Astrocyte of the cerebellum (primary cell): ENCODE measurements at regions not wholly inside any gene's neighbourhood (a gene's known extent, or its start where the extent isn't known, plus 50 kb on each side); places are given as distances from the start of the nearest gene placed in this dataset.
"Not testable (repeated sequence)": the region's sequence is repeated elsewhere in the genome, so short reads cannot be mapped to it uniquely, and the experiment has no call there.

Experiments used
- DNase-seq: peaks from one replicate; pipeline ENCODE4 v3.0.0-alpha.2; 2011; ENCODE audit warnings: low read depth
- H3K4me3 ChIP-seq: 2 replicates; pipeline ENCODE4 v1.5.1; 2011; ENCODE audit warnings: mild to moderate bottlenecking, low read depth, low read length, moderate library complexity
- in situ Hi-C: cut with HindIII; loops from 2 replicates; pipeline ENCODE4 v1.10.0; 2017; ENCODE audit warnings: low sequenced_read_pairs
- TF ChIP-seq, protein P1 (sequence below): IDR thresholded peaks from 2 replicates; pipeline ENCODE4 v1.5.1; 2012; ENCODE audit warnings: low read length, low read depth, moderate library complexity, mild to moderate bottlenecking; ENCODE audit errors: missing control alignments

GRCh38 chr17:30641428-30641827 is 164.2 kb downstream of the GOSR1 start:
- H3K4me3 ChIP-seq, in situ Hi-C loops, DNase-seq: not testable (repeated sequence)

- DNase-seq, in situ Hi-C loops, H3K4me3 ChIP-seq: not testable (repeated sequence)
These were observed 162.2 kb downstream of the GOSR1 start for GRCh38 chr17:30639391-30639790.

GRCh38 chr17:30638968-30639367 is 161.8 kb downstream of the GOSR1 start:
- DNase-seq, in situ Hi-C loops, H3K4me3 ChIP-seq: not testable (repeated sequence)

- DNase-seq, in situ Hi-C loops: not testable (repeated sequence)
These were observed 154.4 kb downstream of the GOSR1 start for GRCh38 chr17:30631651-30632050.

GRCh38 chr17:30625380-30625779 is 148.2 kb downstream of the GOSR1 start:
- DNase-seq, in situ Hi-C loops, H3K4me3 ChIP-seq: not testable (repeated sequence)

More at GRCh38 chr17:30631651-30632050, 154.4 kb downstream of the GOSR1 start:
- not testable (repeated sequence) for H3K4me3 ChIP-seq

DNA sequence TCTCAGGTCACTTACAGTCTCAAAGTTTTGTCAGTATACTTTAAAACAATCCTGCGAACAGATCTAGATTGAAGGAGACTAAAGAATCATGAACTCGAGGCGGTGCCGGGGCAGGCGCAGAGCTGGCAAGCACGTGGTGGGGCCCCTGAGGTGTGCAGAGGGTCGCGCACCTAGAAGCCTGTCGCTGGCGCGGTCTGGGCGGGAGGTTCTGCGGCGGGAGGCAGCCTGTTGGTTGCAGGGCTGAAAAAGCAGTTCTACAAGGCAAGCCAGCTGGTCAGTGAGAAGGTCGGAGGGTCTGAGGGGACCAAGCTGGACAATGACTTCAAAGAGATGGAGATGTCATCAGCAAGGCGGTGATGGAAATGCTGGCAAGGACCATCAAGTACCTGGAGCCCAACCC is 147.0 kb downstream of the GOSR1 start:
- H3K4me3 ChIP-seq, DNase-seq, in situ Hi-C loops: not testable (repeated sequence)

DNA sequence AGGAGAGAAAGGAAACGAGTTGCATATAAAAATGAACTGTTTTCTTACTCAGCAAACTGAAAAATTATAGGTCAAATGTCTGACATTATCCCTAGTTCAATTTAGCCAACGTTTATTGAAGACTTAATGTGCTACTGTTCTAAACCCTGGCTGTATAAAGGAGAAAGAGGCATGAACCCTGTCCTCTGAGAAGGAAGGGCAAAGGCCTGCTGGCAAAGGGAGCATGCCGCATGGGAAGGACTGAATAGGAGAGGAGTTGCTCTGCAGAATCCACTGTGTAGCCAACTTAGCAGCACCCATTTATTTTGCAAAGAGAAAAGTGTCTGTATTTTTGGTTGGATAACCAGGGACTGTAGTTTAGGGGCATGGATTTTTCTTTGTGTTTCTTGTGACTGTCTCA is 132.5 kb downstream of the GOSR1 start:
- H3K4me3 ChIP-seq, in situ Hi-C loops, DNase-seq: not testable (repeated sequence)

- H3K4me3 ChIP-seq = no peak overlapping the region
- no peak for DNase-seq
- TF ChIP-seq, protein P1, sequence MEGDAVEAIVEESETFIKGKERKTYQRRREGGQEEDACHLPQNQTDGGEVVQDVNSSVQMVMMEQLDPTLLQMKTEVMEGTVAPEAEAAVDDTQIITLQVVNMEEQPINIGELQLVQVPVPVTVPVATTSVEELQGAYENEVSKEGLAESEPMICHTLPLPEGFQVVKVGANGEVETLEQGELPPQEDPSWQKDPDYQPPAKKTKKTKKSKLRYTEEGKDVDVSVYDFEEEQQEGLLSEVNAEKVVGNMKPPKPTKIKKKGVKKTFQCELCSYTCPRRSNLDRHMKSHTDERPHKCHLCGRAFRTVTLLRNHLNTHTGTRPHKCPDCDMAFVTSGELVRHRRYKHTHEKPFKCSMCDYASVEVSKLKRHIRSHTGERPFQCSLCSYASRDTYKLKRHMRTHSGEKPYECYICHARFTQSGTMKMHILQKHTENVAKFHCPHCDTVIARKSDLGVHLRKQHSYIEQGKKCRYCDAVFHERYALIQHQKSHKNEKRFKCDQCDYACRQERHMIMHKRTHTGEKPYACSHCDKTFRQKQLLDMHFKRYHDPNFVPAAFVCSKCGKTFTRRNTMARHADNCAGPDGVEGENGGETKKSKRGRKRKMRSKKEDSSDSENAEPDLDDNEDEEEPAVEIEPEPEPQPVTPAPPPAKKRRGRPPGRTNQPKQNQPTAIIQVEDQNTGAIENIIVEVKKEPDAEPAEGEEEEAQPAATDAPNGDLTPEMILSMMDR = no peak
- in situ Hi-C loops = no loop called here
These were observed 128.3 kb downstream of the GOSR1 start for GRCh38 chr17:30605523-30605922.

DNA sequence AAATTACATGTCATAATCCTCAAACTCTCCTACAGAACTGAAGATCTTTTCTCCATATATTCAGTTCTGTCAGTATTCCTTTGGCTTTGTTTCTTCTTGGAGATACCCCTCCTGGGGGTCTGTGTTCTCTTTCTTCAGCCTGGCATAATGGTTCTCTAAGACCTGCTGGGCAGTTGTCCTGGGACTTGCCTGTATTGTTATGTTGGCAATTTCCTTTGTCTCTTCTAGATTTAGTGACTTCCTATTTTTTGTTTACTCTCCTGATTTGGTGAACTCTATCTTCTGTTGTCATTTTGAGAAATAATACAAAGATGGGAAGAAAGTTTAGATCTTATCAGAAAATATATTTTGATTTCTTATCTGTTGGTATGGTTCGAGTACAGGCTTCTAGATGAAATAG is 127.8 kb downstream of the GOSR1 start:
- DNase-seq = no peak
- TF ChIP-seq, protein P1 = no peak
- no peak overlapping the region for H3K4me3 ChIP-seq
- in situ Hi-C loops = no loop called here

- in situ Hi-C loops, DNase-seq: not testable (repeated sequence)
- peak overlapping the region; percentile 83 for H3K4me3 ChIP-seq
These were observed 125.2 kb downstream of the GOSR1 start for GRCh38 chr17:30602396-30602795.

DNA sequence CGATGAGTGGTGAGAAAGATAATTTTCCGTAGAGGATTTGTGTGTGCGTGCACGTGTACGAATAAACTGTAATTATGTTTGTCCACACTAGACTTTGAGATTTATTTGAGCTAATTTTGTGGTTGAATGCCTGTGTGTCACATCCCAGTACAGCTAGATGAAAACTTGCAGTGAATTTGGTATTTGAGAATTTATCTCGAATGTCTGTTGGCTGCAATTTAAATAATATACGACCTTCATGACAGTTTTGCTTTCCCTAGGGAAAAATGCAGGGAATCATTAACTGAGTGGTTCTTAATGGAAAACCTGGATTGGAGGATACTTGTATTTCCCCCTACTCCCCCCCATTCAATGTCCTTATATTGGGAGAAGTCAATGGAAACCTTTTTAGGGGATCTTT is 124.8 kb downstream of the GOSR1 start:
- H3K4me3 ChIP-seq = peak overlapping the region; percentile 83
- DNase-seq, in situ Hi-C loops: not testable (repeated sequence)

DNA sequence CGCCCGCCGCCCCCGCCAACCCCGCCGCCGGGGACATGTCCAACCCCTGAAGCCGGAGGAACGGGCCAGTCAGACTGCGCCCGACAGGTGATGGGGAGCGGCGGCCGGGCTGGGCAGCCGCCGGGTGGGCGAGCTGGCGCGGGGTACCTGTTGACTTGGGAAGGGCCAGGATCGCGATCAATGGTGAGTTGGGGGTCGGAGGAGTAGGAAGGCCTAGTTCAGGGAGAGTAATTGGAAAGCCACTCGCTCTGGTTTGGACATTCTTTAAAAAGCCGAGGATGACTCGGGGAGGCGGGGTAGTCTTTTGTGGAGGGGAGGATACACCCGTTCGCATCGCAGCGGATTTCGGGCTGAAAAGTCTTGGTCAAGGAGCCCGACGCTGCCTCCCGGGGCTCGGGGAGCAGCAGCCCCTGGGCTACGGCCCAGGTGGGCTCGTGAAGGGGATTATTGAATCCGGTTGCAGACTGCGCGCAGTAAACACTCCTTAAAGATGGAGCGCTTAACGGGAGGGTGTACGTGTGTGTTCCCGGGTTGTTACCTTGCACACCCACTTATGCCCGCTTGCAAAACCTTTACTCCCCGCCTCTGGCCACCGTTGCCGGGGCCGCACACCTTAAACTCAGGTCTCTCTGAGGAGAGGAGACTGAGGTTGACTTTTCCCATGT is 123.8 kb downstream of the GOSR1 start:
- in situ Hi-C loops = no loop called here
- TF ChIP-seq, protein P1 = no peak
- no peak for DNase-seq
- peak overlapping the region; percentile 83 for H3K4me3 ChIP-seq
